ENCODE measurements at regions not wholly inside any gene's neighbourhood (a gene's known extent, or its start where the extent isn't known, plus 50 kb on each side); places are given as distances from the start of the nearest gene placed in this dataset.

DNA sequence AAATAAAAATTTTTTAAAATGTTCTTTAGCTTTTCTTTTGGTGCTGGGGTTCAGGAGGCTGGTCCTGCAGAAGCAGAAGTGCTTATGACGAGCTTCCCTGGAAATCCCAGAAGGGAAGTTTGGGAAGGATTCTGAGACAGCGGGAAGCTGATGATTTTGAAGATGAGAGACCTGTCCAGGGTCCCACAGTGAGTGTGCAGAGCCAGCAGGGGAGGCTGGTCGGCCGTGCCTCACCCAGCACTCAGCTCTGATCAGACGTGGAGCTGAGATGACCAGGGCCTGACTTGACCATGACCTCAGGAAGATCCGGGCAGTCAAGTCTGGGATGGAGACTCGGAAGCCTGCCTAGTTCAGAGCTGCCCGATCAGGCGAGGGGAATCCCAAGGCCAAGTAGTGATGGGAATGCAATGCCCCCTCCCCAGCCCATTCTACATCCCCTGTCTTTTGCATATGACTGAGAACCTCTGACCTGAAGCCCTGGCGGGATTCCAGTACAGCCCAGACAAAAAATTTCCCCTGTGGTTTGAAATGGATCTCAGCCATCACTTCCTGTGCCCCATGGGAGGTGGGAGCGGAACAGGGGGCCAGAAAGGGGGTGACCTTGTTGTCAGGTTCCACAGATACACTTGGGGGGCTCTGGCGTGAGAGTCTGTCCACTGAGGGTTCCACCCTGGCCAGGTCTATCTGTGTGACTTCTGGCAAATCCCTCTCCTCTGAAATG is 96.8 kb upstream of the RUNX3 start:
- no peak for DNase-seq (ENCODE audit: extremely low read depth in 1 of 2, low read depth in 1 of 2)

DNA sequence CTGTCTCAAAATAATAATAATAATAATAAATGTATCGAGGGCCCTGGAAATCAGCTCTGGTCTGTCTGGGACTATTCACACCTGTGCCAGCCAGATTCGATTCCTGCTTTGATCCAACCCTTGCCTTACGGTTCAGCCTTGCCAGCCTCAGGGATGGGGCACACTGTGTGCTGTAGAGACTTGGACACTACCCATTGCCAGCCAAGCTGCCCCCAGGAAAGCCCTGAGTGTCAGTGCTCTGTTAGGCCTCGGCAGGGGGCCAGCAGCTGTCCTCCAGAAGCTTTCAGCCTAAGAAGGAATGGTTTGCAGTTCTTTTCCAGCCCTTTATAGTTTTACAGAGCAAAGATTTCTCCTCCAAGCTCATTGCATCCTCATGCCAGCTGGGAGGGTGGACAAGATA is 96.2 kb upstream of the RUNX3 start:
- DNase-seq (ENCODE audit: extremely low read depth in 1 of 2, low read depth in 1 of 2): no peak

DNA sequence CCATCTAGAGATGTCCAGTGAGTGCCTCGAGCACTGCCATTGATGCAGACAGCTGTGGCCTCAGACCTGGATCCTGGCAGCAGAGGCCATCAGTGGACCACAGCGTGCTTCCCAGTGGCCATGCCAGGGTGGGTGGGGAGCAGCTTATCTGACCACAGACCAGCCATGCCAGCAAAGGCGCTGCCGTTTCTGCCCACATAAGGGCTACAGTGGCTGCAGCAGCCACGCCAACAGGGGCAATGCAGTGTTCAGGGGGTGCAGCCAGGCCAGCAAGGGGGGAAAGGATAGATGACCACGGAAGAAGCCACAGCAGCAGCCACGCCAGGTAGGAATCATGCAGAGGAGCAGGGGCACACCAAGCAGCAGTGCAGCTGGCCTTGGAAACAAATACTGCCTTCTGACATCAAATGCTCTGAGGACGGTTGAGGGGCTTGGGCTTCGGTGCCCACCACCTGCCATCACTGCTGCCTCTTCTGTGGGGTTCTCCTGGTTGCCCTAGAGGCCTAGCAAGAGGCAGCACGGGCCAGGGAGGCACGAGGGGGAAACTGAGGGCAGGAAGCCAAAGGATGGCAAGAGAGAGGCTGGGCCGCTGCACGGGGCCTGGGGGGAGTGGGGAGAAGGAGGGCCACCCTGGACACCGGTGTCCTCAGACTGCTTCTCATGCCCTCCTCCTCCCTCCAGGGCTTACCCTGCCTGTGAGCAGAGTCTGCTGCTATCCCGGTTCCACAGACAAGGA is 94.7 kb upstream of the RUNX3 start:
- DNase-seq (ENCODE audit: extremely low read depth in 1 of 2, low read depth in 1 of 2): no peak

DNA sequence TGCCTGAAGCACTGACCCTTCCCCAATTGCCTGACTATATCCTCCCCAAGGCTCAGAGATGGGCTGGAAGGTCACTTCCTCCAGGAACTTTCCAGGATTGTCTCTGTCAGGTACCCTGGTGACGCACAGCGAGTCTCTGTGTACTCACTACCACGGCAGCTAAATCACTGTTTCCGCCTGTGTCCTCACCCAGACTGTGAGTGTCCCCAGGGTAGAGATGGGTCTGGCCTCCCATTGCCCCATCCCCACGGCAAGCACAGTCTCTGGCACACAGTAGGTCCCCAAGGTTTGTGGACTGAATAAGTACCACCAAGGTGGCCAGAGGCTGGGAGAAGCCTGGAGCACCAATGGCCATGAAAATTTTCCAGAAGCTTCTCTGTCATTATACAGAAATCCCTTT is 93.8 kb upstream of the RUNX3 start:
- no peak for DNase-seq (ENCODE audit: extremely low read depth in 1 of 2, low read depth in 1 of 2)

DNA sequence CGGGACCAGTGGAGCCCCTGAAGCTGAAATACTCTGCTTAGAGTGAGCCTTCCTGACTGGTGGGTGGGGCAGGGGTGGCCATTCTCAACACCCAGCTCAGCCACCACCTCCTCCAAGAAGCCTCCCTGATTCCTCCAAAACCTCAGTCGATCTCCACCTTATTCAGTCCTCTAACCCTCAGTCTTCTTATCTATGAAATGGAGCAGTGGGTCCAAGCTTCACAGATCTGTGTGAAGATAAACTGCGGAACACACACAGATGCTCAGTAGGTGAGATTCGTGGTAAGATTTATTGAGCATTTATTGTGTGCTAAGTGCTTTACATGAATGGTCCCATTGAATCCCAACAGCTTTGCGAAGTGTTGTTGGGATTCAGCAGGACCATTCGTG is 93.1 kb upstream of the RUNX3 start:
- DNase-seq (ENCODE audit: extremely low read depth in 1 of 2, low read depth in 1 of 2): no peak

DNA sequence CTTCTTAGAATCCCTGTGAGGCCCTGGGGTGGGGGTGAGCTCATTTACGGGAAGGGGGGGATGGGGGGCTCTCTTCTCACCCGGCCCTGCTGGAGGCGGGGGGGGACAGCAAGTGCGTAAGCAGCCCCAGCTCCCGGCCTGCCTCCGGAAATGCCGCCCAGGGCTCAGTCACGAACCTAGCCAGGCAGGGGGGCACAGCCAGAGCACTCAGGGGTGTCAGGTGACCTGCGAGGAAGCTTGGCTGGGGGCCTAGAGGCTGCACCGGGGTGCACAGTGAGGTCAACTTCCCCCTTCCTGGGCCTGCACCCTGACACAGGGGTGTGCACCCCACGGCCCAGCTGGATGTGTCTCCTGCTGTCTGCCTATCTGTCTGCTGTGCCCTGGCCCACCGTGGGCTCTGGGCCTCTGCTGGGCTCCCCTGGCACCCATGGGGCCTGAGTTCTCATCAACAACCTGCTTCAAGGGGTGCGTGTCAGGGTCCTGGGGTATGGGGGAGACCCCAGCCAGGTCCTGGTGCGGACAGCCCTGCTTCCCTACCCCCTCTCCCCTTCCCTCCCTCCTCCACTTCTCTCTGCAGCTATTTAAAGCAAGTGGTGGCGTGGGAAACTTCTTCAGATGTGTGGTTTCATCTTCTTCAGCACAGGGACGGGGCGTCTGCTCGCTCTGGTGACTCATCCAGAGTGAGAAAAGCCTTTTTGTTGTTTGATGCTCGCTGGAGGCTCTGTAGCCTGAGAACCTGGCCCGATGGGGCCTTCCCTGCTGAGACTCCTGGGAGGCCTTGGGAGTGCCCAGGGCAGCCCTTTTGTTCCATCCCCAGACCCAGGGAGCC is 92.5 kb upstream of the RUNX3 start:
- peak; percentile 87 to 95 for DNase-seq (ENCODE audit: extremely low read depth in 1 of 2, low read depth in 1 of 2)

DNA sequence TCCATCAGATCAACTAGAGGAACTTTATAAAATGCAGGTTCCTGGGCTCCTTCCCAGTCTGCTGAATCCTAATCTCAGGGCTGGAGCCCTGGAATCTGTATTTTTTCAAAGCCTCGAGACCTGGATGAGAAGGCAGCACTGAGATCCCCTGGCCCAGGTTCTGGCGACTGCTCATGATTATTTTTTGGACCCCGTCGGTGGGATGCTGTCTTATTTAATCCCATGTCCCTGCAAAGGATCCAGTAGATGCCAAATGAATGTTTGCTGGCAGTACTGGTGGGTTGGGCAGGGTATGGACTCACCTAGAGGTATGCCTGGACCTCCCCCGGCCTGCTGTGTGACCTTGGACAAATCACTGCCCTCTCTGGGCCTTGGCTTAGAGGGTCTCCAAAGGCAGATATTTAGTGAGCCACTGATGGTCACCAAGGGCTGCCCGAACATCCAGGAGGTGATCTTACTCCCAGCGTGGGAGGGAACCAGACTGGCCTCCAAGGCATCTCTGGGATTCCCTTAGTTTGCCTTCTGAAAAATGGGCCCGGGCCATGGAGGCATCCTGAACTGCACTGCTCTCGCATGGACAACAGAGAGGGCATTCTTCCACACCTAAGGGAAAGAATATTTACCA is 91.6 kb upstream of the RUNX3 start:
- no peak for DNase-seq (ENCODE audit: extremely low read depth in 1 of 2, low read depth in 1 of 2)

DNA sequence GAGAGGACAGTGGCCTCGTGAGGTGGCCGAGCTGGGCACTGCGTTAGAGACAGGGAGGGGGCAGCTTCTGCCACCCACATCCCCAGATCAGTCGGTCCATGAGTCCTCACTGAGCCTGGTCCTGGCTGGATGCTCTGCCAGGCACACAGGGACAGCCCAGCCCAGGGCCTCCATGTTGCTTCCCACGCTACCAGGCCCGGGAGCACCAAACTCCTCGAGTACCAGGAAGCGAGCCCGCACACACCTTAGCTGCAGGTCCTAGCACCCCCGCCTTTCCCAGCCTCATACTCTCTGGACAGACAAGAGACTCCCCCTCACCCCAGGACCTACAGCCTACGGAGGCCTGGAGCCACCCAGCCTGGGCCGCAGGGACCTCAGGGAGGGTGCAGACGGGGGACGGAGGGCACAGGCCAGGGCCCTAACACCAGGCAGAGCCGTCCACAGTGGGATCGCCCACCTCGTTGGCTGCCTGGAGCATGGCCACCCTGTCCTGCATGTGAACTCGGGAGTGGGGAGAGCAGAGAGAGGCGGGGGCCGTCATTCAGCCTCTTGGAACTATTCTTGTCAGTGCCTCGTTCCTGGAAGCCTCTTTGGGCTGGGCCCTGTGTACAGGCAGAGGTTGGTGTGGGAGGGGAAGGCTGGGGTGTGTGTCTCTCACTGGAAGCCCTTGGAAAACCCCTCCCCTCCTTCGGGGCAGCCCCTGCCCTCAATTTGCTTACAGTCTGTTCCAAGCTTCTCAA is 90.9 kb upstream of the RUNX3 start:
- no peak for DNase-seq (ENCODE audit: extremely low read depth in 1 of 2, low read depth in 1 of 2)

DNA sequence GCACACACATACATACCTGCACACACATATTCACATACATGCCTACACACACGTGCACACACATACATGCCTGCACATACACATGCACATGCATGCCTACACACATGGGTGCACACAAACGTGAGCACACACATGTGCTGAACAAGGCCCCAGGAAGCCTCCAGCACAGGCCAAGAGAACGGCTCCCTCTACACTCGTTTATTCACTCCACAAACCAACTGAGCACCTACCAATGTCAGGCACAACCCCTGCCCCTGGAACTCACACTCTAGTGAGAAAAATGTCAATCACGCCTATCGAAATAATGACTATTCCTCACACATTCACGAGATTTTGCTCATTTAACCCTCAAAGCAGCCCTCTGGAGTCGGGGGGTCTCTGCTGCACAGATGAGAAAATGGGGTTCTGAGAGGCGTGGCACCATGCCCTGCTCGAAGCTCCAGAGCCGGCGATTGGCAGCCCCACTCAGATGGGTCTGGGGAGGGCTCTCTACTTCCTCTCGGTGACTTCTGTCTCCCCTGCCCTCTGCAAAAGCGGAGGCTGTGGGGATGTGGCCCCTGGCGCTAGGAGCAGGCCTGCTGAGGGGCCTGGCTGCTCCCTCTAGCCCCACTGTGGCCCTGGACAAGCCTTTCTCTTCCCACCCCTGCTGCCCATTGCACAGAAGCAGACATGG is 90.2 kb upstream of the RUNX3 start:
- no peak for DNase-seq (ENCODE audit: extremely low read depth in 1 of 2, low read depth in 1 of 2)

DNA sequence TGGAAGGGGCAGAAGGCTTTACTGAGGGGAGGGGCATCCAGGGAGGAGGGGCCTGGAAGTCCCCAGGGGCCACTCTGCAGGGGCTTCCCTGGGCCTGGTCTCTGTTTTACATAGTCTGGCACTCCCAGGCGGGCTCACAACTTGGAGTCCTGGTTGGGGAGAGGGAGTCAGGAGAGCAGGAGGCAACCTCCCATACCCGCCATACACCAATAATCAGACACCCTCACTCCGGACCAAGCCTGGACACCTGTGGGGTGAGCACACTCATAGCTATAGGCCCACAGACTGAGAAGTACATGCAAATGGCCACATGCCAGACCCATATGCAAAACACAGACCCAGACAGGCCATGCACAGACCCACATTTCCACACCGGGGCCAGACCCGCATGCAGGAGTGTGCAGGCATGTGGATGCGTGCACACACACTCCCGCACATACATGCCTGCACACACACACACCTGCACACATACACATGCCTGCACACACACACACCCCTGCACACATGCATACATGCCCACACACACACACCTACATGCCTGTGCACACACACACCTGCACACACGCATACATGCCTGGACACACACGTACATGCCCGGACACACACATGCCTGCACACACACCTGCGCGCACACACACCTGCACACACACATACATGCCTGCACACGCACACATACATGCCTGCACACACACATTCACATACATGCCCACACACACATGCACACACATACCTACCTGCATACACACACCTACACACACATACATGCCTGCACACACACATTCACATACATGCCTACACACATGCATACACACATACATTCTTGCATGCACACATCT is 89.5 kb upstream of the RUNX3 start:
- no peak for DNase-seq (ENCODE audit: extremely low read depth in 1 of 2, low read depth in 1 of 2)

DNA sequence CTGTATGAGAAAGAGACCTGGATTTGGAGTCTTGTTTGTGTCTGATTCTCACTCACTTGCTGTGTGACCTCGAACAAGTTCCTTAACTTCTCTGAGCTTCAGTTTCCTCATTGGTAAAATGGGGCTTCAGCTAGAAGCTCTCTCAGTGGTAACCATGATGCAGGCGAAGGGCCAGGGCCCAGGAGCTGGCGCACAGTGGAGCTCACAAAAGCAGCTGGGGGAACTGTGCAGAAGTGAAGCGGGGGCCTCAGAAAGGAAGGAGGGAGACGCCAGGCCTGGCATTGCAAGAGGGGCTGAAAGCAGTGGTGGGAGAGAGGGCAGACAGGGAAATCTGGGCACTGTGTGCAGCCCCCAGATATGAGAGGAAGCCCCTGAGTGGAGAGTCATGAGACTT is 88.9 kb upstream of the RUNX3 start:
- DNase-seq (ENCODE audit: extremely low read depth in 1 of 2, low read depth in 1 of 2): no peak

DNA sequence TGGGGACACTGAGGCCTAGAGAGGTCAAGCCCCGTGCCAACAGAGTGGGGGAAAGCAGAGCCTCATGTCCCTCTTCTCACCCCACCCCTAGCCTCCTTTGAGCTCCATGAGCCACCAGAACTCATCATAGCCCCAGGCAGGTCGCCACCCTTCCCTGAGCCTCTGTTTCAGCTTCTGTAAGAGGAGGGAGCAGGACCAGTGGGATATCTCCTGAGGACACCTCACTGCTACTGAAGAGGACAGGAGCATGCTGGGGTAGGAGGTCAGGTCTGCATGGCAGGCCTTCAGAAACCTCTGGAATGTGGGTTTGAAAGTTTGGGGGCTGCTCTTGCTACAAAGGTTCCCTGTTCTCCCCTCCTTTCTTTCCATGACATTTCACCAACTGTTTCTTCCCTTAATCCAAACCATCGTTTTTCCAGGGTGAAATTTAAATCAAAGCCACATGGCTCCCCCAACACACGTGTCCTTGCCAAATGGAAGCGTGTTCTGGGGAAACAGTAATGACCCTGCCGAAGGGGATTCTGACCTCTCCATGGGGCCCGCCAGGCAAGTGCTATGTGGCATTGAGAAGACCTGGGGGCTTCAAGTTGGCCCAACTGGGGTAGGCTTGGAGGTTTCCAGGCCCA is 88.1 kb upstream of the RUNX3 start:
- DNase-seq (ENCODE audit: extremely low read depth in 1 of 2, low read depth in 1 of 2): no peak

DNA sequence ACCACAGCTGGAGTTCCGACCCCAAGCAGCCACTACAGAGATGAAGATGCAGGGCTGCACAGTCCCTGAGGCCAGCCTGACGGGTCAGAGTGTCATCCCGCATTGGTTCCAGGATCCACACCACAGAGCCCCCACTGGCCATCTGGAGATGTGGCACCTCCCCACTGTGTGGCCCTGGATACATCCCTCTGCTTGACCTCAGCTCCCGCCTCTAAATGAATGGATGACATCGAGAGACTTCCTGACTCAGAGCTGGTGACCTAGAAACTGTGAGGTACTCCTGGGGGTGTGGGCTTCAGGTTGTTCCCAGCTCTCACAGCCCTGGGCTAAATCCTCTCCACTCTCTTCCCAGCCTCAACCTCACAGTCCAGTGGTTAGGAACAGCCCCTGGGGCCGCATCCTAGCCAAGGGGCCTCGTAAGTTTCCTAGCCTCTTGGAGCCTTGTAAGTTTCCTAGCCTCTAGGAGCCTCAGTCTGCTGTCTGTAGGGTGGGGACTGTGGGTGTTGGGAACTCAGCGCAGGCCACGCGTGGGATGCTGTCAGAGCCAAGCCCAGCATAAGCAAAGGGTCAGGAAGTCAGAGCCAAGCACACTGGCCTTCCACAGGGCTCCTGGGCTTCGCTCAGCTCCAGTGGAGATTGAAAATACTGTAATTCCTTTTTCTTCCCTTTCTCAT is 87.5 kb upstream of the RUNX3 start:
- DNase-seq (ENCODE audit: extremely low read depth in 1 of 2, low read depth in 1 of 2): no peak

DNA sequence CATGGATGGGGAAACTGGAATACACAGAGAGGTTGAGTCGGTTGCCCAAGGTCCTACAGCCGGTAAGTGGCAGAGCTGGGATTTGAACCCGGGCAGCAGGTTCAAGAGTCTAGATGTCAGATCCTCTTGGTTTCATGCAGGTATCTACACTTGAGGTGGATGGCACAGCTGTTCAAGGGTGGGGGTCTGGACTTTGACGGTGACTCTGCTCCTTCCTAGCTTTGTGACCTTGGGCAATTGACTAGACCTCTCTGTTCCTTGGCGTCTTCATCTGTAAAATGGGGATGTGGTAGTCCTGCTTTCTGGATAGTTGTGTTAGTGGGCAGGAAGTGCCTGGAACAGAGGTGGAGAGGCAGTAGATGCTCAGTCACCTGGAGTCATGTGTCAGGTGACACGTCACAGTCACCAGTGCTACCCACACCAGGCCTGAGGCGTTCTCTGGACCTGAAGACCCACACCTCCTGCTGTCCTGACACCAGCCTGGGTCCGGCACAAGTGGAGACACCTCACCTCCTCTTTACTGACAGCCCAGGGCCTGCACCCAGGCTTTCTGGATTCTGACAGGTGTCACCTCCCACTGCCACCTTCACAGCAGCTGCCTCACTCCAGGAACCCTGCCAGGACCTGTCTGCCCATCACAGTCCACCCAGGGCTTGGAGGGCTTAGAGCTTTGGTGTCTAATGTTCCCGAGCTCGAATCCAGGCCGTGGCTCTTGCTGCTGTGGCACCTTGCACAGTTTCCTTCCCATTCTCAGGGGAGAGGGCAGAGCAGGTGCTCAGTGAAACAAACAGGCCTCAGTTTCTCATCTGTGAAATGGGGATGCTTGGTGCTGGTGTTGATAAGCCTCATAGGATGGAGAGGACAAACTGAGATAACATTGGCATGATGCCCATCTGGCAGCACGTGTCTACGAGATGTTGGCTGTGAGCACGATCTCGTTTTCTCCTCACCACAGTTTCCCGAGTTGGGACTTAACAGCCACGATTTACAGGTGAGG is 83.2 kb upstream of the RUNX3 start:
- DNase-seq (ENCODE audit: extremely low read depth in 1 of 2, low read depth in 1 of 2): no peak

DNA sequence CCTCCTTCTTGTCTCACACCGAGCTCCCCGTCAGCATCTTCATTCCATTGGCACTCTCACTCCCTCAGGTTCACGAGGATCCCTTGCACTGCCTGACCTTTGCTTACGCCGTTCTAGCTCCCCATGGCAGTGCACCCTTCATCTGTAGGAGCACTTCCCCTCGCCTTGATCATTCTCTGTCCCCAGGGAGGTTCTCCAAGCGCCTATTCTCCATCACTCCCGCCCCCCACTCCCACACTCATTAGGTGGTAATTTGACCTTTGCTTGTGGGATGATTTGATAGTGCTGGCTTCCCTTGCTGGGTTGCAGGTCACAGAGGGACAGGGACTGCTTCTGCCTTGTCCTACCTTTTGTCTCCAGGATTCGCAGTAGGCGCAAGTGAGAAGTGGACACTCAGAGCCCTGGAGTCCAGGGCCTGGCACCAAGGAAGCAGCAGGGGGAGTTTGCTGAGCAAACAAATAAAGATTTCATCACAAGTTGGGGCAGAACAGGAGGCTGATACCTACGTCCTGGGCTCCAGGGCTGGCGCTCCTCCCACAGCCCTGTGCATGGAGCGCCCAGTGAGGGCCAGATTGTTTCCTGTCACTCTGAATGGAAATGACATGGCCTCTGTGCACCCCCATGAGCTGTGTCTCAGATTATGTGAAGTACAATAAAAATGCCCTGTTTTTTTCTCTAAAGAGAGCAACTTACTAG is 82.0 kb upstream of the RUNX3 start:
- no peak for DNase-seq (ENCODE audit: extremely low read depth in 1 of 2, low read depth in 1 of 2)

DNA sequence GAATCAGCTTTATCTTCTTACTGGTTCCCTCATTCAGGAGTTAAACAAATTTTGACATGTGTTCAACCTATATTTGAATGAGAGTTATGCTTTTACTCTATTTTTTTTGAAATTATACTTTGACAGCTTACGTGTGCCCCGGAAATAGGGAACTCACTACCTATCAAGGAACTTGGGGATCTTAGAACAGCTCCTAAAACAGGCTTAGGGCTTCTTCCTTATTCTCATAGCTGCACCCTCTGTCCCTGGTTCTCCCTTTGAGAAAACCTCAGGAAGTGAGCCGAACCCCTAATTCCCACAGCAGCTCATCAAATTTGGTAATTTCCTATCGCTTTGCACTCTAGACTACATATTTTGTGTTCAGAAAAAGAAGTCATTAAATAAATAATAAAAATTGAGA is 81.2 kb upstream of the RUNX3 start:
- no peak for DNase-seq (ENCODE audit: extremely low read depth in 1 of 2, low read depth in 1 of 2)

Data from activated CD8-positive, alpha-beta memory T cell treated with anti-CD3 and anti-CD28 coated beads for 1 hour (primary cell).